ENCODE measurements at regions not wholly inside any gene's neighbourhood (a gene's known extent, or its start where the extent isn't known, plus 50 kb on each side); places are given as distances from the start of the nearest gene placed in this dataset.
"Not testable (repeated sequence)": the region's sequence is repeated elsewhere in the genome, so short reads cannot be mapped to it uniquely, and the experiment has no call there.

DNA sequence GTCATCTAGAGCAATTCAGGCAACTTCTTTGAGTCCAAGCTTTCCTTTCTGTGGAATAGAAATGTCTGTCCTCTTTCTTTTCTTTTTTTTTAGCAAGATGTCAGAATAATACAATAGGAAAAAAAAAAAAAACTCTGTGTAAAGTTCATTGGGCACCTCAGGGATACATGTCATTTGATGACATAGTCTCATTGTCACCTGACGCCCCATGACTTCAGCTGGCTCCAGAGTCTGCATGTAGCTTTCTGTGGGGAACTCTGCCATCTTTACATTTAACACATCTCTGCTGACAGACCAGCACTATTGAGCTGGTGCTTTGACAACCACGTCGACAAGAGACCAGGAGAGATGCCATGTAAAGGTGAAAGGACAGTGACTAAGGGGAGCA, 172.5 kb upstream of the KLF7 start:
- Histone ChIP-seq H3K4me3 (ENCODE audit: low read length) (no peak overlapping the region), H3K9ac (ENCODE audit: low read length) (no peak overlapping the region), H3K9me3 (ENCODE audit: control insufficient read depth, low read depth, low read length) (no peaks in the 10 kb centered on the region), H3K27me3 (ENCODE audit: control insufficient read depth, insufficient read depth, low read length) (no peaks in the 10 kb centered on the region), H3K4me1 (ENCODE audit: control insufficient read depth, low read depth, low read length) (peaks cover 48% of the 10 kb centered on the region), H3K27ac (ENCODE audit: low read length) (no peak overlapping the region), H3K36me3 (ENCODE audit: control insufficient read depth, low read depth, low read length) (no peaks in the 10 kb centered on the region)

DNA sequence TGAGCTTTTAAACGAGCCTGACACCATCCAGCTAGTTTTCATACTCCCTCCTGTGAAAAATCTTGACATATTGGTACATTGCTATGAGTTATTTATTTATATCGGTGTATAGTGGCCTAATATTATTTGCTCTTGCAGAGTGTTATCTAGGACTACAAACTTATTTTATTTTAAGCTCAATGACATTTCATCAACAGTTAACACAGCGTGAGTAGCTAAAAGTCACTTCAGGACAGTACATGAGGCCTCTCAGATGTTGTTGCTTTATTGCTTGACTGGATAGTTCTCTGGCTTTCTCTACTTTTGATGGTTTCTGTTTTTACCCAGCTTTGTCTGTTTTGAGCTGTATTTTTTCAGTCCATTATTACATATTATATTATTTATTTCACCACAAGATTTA, 172.9 kb upstream of the KLF7 start:
- Histone ChIP-seq H3K4me3 (ENCODE audit: low read length) (no peak overlapping the region), H3K9me3 (ENCODE audit: control insufficient read depth, low read depth, low read length) (no peaks in the 10 kb centered on the region), H3K27ac (ENCODE audit: low read length) (no peak overlapping the region), H3K4me1 (ENCODE audit: control insufficient read depth, low read depth, low read length) (peaks cover 45% of the 10 kb centered on the region), H3K36me3 (ENCODE audit: control insufficient read depth, low read depth, low read length) (no peaks in the 10 kb centered on the region), H3K27me3 (ENCODE audit: control insufficient read depth, insufficient read depth, low read length) (no peaks in the 10 kb centered on the region), H3K9ac (ENCODE audit: low read length) (no peak overlapping the region)

DNA sequence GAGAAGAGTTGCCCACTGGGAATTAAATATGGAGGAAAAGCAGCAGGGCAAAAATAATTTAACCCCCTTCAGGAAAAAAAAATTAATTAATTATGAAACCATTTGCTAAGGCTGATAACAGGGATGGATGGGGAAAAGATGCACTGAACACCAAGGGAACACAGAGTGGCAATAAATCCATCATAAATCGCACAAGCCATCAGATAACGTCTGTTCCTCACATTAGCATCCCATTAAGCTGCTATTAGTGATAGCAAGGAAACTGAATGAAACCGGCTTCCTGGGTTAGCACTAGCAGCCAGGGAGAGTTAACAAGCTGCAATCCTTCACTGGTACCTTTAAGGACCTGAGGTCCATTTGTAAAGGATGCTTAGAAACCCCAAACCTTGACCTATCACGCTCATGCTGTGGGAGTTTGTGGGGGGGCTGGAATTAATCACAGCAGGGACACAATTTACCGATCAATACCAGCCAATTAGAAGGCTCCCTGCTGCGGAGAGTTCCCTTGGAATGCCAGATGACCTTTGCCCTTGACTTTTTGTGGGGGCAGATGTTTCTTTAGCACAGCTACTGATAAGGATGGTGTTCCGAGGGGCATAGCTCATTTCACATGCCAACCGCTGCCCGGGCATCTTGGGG, 175.5 kb upstream of the KLF7 start:
- Histone ChIP-seq H3K9me3 (ENCODE audit: control insufficient read depth, low read depth, low read length) (no peaks in the 10 kb centered on the region), H3K4me3 (ENCODE audit: low read length) (no peak overlapping the region), H3K9ac (ENCODE audit: low read length) (no peak overlapping the region), H3K27ac (ENCODE audit: low read length) (no peak overlapping the region), H3K36me3 (ENCODE audit: control insufficient read depth, low read depth, low read length) (no peaks in the 10 kb centered on the region), H3K27me3 (ENCODE audit: control insufficient read depth, insufficient read depth, low read length) (no peaks in the 10 kb centered on the region), H3K4me1 (ENCODE audit: control insufficient read depth, low read depth, low read length) (peaks cover 24% of the 10 kb centered on the region)

DNA sequence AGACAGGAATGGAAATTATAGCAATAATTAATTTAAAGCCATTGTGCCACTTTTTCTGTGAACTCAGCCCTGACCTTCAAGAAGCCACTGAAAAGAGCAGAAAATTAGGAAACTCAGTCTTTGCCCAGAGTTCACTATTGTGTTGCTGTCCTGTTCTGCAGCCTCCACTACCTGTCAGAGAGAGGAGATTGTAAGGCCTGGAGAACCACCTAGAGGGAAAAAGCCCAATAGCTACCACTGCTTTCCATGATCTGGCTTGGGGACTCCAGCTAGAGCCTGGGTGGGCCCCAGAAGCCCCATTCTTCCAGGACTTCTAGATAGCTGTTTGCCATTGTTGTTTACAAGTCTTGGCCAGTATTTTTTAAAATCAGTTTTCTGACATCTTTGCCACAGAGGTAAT, 176.1 kb upstream of the KLF7 start:
- H3K36me3 ChIP-seq (ENCODE audit: control insufficient read depth, low read depth, low read length) = no peaks in the 10 kb centered on the region
- peaks cover 19% of the 10 kb centered on the region for H3K4me1 ChIP-seq (ENCODE audit: control insufficient read depth, low read depth, low read length)
- H3K27ac ChIP-seq (ENCODE audit: low read length) = no peak overlapping the region
- no peak overlapping the region for H3K9ac ChIP-seq (ENCODE audit: low read length)
- no peaks in the 10 kb centered on the region for H3K27me3 ChIP-seq (ENCODE audit: control insufficient read depth, insufficient read depth, low read length)
- no peaks in the 10 kb centered on the region for H3K9me3 ChIP-seq (ENCODE audit: control insufficient read depth, low read depth, low read length)
- H3K4me3 ChIP-seq (ENCODE audit: low read length) = no peak overlapping the region

DNA sequence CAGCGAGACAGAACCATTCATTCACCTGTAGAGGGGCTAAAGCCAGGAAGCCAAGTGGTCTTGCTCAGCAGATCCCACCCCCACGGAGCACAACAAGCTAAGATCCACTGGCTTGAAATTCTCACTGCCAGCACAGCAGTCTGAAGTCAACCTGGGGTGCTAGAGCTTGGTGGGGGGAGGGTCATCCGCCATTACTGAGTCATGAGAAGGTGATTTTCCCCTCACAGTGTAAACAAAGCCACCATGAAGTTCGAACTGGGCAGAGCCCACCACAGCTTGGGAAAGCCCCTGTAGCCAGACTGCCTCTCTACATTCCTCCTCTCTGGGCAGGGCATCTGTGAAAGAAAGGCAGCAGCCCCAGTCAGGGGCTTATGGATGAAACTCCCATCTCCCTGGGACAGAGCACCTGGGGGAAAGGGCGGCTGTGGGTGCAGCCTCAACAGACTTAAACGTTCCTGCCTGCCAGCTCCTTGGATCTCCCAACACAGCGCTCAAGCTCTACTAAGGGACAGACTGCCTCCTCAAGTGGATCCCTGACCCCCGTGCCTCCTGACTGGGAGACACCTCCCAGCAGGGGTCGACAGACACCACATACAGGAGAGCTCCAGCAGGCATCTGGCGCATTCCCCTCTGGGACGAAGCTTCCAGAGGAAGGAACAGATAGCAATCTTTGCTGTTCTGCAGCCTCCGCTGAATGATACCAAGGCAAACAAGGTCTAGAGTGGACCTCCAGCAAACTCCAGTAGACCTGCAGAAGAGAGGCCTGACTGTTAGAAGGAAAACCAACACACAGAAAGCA, 179.0 kb upstream of the KLF7 start:
- not testable (repeated sequence) for H3K9me3 ChIP-seq (ENCODE audit: control insufficient read depth, low read depth, low read length); H3K27ac ChIP-seq (ENCODE audit: low read length); H3K4me3 ChIP-seq (ENCODE audit: low read length); H3K4me1 ChIP-seq (ENCODE audit: control insufficient read depth, low read depth, low read length); H3K36me3 ChIP-seq (ENCODE audit: control insufficient read depth, low read depth, low read length); H3K27me3 ChIP-seq (ENCODE audit: control insufficient read depth, insufficient read depth, low read length); H3K9ac ChIP-seq (ENCODE audit: low read length)

DNA sequence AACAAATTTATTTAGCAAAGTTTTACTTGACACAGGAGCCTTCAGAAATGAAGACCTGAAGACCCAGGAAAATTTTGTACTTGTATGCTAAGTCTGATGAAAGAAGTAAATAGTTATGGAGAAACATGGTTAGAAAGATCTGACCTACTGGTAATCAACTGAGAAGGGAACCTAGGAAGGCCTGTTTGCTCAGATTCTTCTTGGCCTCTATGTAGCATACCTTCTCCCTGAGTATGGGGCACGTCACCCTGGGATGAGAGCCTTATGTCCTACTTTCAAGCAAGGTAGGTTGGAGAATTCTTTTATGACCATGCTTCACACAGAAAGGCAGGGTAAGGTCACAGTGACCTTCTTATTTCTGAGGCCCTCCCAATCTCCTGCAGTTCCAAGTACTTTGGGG, 178.6 kb upstream of the CREB1 start:
- no peak overlapping the region for H3K9ac ChIP-seq (ENCODE audit: low read length)
- no peaks in the 10 kb centered on the region for H3K36me3 ChIP-seq (ENCODE audit: control insufficient read depth, low read depth, low read length)
- H3K27ac ChIP-seq (ENCODE audit: low read length) = no peak overlapping the region

DNA sequence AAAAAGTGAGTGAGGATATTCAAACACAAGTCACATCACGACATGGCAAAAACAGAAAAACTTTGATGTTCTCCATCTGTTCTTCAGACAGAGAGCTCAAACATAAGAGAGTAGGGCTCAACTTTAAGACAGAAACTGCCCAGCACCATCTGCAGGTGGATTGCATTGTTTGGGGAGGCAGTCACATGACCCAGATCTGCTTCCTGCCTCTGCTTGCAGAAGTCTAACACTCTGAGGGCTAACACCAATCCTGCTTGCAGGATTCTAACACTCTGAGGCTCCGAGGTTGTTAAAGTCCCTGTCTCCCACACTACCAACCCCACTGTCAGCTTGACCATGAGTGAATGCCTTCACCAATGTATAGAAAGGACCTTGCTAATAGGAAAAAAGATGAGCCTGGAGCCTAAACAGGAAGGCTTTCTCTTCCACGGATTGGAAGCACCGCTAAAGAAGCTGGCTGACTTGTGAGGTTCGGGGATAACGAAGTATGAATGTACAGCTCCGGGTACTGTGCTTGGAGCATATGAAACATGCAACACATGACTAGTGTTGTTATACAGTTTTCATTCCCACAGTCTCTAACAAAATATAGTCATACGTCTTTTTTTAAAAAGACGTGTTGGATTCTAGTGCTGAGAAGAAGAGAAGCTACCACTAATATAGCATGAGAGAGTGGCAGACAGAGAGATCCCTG, 176.6 kb upstream of the CREB1 start:
- Histone ChIP-seq H3K27ac (ENCODE audit: low read length) (no peak overlapping the region), H3K9me3 (ENCODE audit: control insufficient read depth, low read depth, low read length) (no peaks in the 10 kb centered on the region), H3K4me3 (ENCODE audit: low read length) (no peak overlapping the region), H3K27me3 (ENCODE audit: control insufficient read depth, insufficient read depth, low read length) (no peaks in the 10 kb centered on the region), H3K4me1 (ENCODE audit: control insufficient read depth, low read depth, low read length) (peaks cover 7% of the 10 kb centered on the region), H3K36me3 (ENCODE audit: control insufficient read depth, low read depth, low read length) (no peaks in the 10 kb centered on the region), H3K9ac (ENCODE audit: low read length) (no peak overlapping the region)

More for the DNA sequence above, 178.6 kb upstream of the CREB1 start:
- peaks cover 7% of the 10 kb centered on the region for H3K4me1 ChIP-seq (ENCODE audit: control insufficient read depth, low read depth, low read length)
- H3K27me3 ChIP-seq (ENCODE audit: control insufficient read depth, insufficient read depth, low read length) = no peaks in the 10 kb centered on the region
- H3K4me3 ChIP-seq (ENCODE audit: low read length) = no peak overlapping the region
- H3K9me3 ChIP-seq (ENCODE audit: control insufficient read depth, low read depth, low read length) = no peaks in the 10 kb centered on the region

DNA sequence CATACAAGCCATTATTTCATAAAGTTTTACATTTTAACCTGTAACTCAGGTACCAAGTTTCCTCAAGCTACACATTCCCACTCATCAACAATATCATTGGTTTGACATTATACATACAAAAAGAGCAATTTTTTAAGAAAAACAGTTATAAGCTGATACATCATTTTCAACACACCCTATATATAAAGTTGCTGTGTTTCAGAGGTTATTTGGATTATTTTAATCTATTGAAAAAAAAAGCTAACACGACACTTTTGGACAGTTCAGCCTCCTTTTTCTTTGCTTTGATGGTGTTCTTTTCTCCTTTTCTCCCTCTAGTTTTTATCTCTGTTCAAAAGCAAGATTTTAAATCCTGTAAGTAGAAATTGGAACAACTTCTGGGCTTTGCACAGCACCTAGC, 175.9 kb upstream of the CREB1 start:
- H3K4me3 ChIP-seq (ENCODE audit: low read length) = no peak overlapping the region

DNA sequence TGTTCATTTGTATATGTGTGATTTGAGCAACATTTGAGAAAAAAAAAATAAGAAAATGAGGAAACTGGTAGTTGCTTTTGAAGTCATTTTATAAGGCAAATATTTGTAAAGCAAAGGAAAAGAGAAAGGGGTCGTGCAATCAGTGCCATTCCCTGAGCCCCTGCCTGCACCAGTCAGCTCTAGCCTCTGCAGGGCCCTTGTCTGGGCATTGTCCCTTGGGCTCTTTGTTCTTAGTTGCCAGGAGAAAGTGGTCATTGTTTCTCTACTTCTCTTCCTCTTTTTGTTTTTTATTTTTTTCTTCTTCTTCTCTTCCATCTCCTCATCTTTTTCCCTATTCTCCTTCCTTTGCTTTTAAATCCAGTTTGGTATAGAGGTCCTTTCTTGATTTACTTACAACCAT, 175.3 kb upstream of the CREB1 start:
- no peak overlapping the region for H3K4me3 ChIP-seq (ENCODE audit: low read length)
- no peaks in the 10 kb centered on the region for H3K36me3 ChIP-seq (ENCODE audit: control insufficient read depth, low read depth, low read length)
- H3K9ac ChIP-seq (ENCODE audit: low read length) = no peak overlapping the region
- H3K27me3 ChIP-seq (ENCODE audit: control insufficient read depth, insufficient read depth, low read length) = no peaks in the 10 kb centered on the region
- H3K4me1 ChIP-seq (ENCODE audit: control insufficient read depth, low read depth, low read length) = peaks cover 7% of the 10 kb centered on the region
- H3K9me3 ChIP-seq (ENCODE audit: control insufficient read depth, low read depth, low read length) = no peaks in the 10 kb centered on the region
- H3K27ac ChIP-seq (ENCODE audit: low read length) = no peak overlapping the region

More for the DNA sequence above, 175.9 kb upstream of the CREB1 start:
- H3K27me3 ChIP-seq (ENCODE audit: control insufficient read depth, insufficient read depth, low read length) = no peaks in the 10 kb centered on the region
- H3K36me3 ChIP-seq (ENCODE audit: control insufficient read depth, low read depth, low read length) = no peaks in the 10 kb centered on the region
- H3K9ac ChIP-seq (ENCODE audit: low read length) = no peak overlapping the region
- H3K9me3 ChIP-seq (ENCODE audit: control insufficient read depth, low read depth, low read length) = no peaks in the 10 kb centered on the region
- H3K4me1 ChIP-seq (ENCODE audit: control insufficient read depth, low read depth, low read length) = peaks cover 7% of the 10 kb centered on the region
- H3K27ac ChIP-seq (ENCODE audit: low read length) = no peak overlapping the region

DNA sequence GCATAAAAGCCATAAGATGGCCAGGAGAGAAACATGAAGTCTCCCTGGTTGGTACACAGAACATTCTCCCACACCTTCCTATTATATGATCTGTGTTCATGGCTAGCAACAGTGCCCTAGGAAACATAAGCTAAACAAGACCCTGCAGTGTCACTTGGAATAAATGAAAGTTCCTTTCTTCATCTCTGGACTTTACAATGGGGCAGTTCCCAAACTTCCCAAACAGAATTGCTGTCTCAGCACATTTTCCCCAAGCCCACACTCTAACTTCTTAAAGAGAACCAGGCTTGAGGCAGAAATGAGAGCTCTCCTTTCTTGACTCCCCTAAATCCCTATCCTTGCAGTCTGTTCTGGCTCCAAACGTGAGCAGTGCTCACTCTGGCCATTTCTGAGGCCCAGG, 173.2 kb upstream of the CREB1 start:
- no peak overlapping the region for H3K9ac ChIP-seq (ENCODE audit: low read length)

DNA sequence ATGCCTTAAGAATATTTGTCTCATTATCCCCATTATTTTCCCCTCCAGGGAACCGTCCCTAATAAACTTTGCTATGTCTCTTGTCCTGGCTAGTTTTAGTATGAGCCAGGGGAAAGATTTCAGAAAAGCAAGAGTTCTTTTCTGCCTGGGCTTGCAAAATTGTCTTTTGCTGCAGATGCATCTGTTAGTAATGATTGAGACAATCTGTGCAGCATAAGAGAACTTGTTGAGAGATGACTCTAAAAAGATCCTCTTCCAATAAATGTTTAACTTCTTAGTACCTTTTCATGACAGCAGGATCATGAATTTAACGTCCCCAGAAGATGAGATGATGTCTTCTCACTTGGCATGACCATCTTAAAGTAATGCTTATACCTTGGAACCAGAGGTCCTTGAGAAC, 172.5 kb upstream of the CREB1 start:
- Histone ChIP-seq H3K4me3 (ENCODE audit: low read length) (no peak overlapping the region), H3K4me1 (ENCODE audit: control insufficient read depth, low read depth, low read length) (peaks cover 7% of the 10 kb centered on the region), H3K27me3 (ENCODE audit: control insufficient read depth, insufficient read depth, low read length) (no peaks in the 10 kb centered on the region), H3K27ac (ENCODE audit: low read length) (no peak overlapping the region), H3K9ac (ENCODE audit: low read length) (no peak overlapping the region), H3K36me3 (ENCODE audit: control insufficient read depth, low read depth, low read length) (no peaks in the 10 kb centered on the region), H3K9me3 (ENCODE audit: control insufficient read depth, low read depth, low read length) (no peaks in the 10 kb centered on the region)

More for the DNA sequence above, 173.2 kb upstream of the CREB1 start:
- H3K27me3 ChIP-seq (ENCODE audit: control insufficient read depth, insufficient read depth, low read length) = no peaks in the 10 kb centered on the region
- H3K9me3 ChIP-seq (ENCODE audit: control insufficient read depth, low read depth, low read length) = no peaks in the 10 kb centered on the region
- no peak overlapping the region for H3K27ac ChIP-seq (ENCODE audit: low read length)
- no peaks in the 10 kb centered on the region for H3K36me3 ChIP-seq (ENCODE audit: control insufficient read depth, low read depth, low read length)
- peaks cover 7% of the 10 kb centered on the region for H3K4me1 ChIP-seq (ENCODE audit: control insufficient read depth, low read depth, low read length)
- H3K4me3 ChIP-seq (ENCODE audit: low read length) = no peak overlapping the region
